Skeletal muscle satellite cell (primary cell): ENCODE measurements at regions not wholly inside any gene's neighbourhood (a gene's known extent, or its start where the extent isn't known, plus 50 kb on each side); places are given as distances from the start of the nearest gene placed in this dataset.

Experiments
- H3K27me3 ChIP-seq: 2 replicates; pipeline ENCODE4 v1.7.0; 2013; ENCODE audit warnings: low read length; ENCODE audit not compliant: control insufficient read depth, insufficient read depth
- H3K36me3 ChIP-seq: 2 replicates; pipeline ENCODE4 v1.7.0; 2013; ENCODE audit warnings: mild to moderate bottlenecking, control low read depth, low read length; ENCODE audit not compliant: insufficient read depth
- H3K4me1 ChIP-seq: 2 replicates; pipeline ENCODE4 v1.7.0; 2013; ENCODE audit warnings: low read length; ENCODE audit not compliant: control insufficient read depth, insufficient read depth
- H3K4me2 ChIP-seq: 2 replicates; pipeline ENCODE4 v1.7.0; 2013; ENCODE audit warnings: mild to moderate bottlenecking, low read length
- H3K4me3 ChIP-seq: 2 replicates; pipeline ENCODE4 v1.7.0; 2013; ENCODE audit warnings: low read length
- H3K9ac ChIP-seq: 2 replicates; pipeline ENCODE4 v1.7.0; 2013; ENCODE audit warnings: mild to moderate bottlenecking, low read depth, low read length, moderate library complexity
- H3K9me3 ChIP-seq: replicated peaks from 2 replicates; pipeline ENCODE4 v1.7.0; 2013; ENCODE audit warnings: mild to moderate bottlenecking, control low read depth, low read length

DNA sequence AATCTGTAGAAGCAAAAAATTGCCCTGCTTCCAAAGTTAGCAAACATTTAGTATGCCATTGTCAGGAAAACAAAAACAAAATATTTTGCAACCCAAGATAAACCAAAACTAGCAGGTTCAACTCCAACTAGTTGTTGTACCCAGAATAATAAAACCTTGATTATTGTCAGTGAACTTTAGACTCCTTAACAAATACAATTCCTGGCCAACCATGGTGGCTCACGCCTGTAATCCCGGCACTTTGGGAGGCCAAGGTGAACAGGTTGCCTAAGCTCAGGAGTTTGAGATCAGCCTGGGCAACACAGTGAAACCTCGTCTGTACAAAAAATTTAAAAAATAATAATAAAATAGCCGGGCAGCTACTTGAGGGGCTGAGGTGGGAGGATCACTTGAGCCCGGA, 53.6 kb upstream of the EPCAM start:
- Histone ChIP-seq H3K4me3 (no peak overlapping the region), H3K4me2 (no peak overlapping the region), H3K9ac (no peak overlapping the region), H3K36me3 (no peaks in the 10 kb centered on the region), H3K27me3 (no peaks in the 10 kb centered on the region), H3K4me1 (no peaks in the 10 kb centered on the region), H3K9me3 (no peaks in the 10 kb centered on the region)

- Histone ChIP-seq H3K9me3 (no peaks in the 10 kb centered on the region), H3K4me3 (no peak overlapping the region), H3K27me3 (no peaks in the 10 kb centered on the region), H3K4me1 (no peaks in the 10 kb centered on the region), H3K4me2 (no peak overlapping the region), H3K36me3 (no peaks in the 10 kb centered on the region), H3K9ac (no peak overlapping the region)
Observed at GRCh38 chr2:47313728-47314127, 55.4 kb upstream of the EPCAM start.

GRCh38 chr2:47313141-47313691, 55.9 kb upstream of the EPCAM start:
- no peaks in the 10 kb centered on the region for H3K4me1 ChIP-seq
- no peaks in the 10 kb centered on the region for H3K27me3 ChIP-seq
- H3K36me3 ChIP-seq: no peaks in the 10 kb centered on the region
- H3K4me2 ChIP-seq: no peak overlapping the region
- H3K9ac ChIP-seq: no peak overlapping the region
- no peak overlapping the region for H3K4me3 ChIP-seq
- no peaks in the 10 kb centered on the region for H3K9me3 ChIP-seq

GRCh38 chr2:47312491-47312850, 56.6 kb upstream of the EPCAM start:
- no peak overlapping the region for H3K4me2 ChIP-seq
- no peak overlapping the region for H3K4me3 ChIP-seq
- H3K4me1 ChIP-seq: no peaks in the 10 kb centered on the region

DNA sequence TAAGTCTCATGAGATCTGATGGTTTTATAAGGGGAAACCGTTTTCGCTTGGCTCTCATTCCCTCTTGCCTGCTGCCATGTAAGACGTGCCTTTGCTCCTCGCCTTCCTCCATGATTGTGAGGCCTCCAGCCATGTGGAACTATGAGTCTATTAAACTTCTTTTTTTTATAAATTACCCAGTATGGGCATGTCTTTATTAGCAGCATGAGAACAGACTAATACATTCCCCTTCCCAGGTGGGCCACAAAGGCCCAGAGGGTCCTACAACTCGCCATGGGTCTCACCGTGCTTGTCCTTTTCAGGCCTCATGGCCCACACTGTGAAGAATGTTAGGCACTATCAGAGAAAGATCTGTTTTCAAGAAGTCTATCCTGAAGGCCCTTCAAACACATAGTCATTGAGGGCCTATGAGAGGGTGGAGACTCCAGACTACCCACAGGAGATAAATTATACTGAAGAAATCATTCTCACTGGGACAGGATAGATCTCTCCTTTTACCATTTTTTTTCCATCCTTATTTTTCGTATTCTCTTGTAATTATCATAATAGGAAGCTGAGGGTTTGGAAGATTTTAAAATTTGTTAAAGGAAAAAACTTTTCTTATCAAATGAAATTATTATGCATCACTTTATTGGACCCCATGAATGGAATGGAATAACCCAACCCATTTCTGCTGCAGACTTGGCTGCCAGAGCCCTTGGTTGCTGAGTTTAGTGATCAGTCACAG, 57.2 kb upstream of the EPCAM start:
- Histone ChIP-seq H3K9ac (no peak overlapping the region), H3K27me3 (no peaks in the 10 kb centered on the region), H3K4me1 (no peaks in the 10 kb centered on the region), H3K9me3 (no peaks in the 10 kb centered on the region), H3K36me3 (no peaks in the 10 kb centered on the region), H3K4me2 (no peak overlapping the region), H3K4me3 (no peak overlapping the region)

More at GRCh38 chr2:47312491-47312850, 56.6 kb upstream of the EPCAM start:
- Histone ChIP-seq H3K9me3 (no peaks in the 10 kb centered on the region), H3K9ac (no peak overlapping the region), H3K27me3 (no peaks in the 10 kb centered on the region), H3K36me3 (no peaks in the 10 kb centered on the region)

DNA sequence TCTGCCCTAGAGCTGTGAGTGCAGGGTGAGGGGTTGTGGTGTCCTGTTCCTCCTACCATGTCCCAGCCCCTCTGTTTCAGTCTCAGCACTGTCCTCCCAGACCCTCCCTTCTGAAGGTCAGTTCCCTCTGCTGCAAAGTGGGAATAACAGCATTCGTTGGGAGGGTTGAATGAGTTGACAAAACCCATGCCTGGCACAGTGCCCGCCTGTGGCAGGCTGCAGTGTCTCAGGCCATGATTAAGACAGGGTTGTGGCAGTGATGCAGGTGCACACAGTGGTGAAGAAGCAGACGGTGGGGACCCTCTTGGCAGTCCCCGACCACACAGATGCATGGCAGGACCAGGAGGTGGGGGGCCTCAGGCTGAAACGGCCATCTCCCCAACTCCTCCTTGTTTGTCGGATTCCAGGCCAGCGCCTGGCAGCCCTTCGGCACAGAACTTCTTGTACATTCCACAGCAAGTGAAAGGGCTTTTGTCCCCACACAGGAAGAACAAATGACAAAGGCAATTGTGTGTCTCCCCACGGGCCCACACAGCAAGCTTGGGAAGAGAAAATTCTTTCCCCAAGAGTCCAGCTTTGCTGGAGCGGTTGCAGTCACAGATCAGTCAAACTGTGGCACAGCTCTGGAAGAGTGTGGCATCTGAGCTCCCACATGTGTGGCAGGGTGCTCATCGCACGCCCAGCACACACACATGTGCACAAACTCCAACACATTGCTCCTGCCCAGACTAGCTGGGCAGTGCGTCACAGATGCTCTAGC, 58.1 kb upstream of the EPCAM start:
- Histone ChIP-seq H3K27me3 (no peaks in the 10 kb centered on the region), H3K4me3 (no peak overlapping the region), H3K4me2 (no peak overlapping the region), H3K36me3 (no peaks in the 10 kb centered on the region), H3K9ac (no peak overlapping the region), H3K9me3 (no peaks in the 10 kb centered on the region), H3K4me1 (no peaks in the 10 kb centered on the region)

- H3K4me2 ChIP-seq: no peak overlapping the region
- no peaks in the 10 kb centered on the region for H3K36me3 ChIP-seq
- no peaks in the 10 kb centered on the region for H3K27me3 ChIP-seq
- no peak overlapping the region for H3K9ac ChIP-seq
- no peaks in the 10 kb centered on the region for H3K9me3 ChIP-seq
- no peak overlapping the region for H3K4me3 ChIP-seq
- no peaks in the 10 kb centered on the region for H3K4me1 ChIP-seq
Observed at GRCh38 chr2:47309952-47310800, 58.9 kb upstream of the EPCAM start.

DNA sequence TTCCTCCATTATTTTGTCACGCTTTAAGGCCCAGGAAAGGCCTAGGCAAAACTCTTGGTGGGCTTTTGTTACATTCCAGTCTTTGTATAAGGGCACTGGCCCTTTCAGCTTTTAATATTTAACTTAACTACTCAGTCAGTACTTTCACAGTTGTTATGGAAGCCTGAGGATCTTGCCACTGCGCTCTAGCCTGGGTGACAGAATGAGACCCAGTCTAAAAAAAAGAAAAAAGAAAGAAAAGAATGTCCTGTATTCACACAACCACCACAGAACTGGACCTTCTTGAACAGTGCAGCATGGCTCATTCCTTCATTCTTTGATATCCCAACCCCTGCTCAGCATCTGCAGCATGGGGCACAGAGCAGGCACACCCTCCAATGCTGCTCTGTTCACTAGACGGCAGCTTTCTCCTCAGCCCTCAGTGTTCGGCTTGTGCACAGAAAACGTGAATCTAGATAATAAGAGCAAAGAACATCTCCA, 59.6 kb upstream of the EPCAM start:
- Histone ChIP-seq H3K27me3 (no peaks in the 10 kb centered on the region), H3K4me2 (no peak overlapping the region), H3K36me3 (no peaks in the 10 kb centered on the region), H3K4me3 (no peak overlapping the region), H3K9ac (no peak overlapping the region), H3K9me3 (no peaks in the 10 kb centered on the region), H3K4me1 (no peaks in the 10 kb centered on the region)

DNA sequence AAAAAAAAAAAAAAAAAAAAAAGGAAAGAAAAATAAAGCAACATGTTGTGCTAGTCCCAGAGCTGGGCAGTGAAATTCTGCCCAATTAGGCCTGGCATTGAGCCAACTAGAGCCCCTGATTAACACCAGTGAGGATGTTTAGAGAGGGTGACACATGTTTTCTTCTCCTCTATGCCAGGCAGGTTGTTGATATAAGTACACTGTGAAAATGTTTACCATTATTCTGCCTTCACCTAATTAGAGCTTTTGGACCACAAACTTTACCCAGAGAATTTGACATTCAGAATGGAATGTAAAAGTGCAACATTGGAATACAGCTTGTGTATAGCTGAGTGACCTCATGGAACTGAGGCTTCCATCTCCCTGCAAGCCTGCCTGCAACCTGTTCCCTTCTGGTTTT, 62.0 kb upstream of the EPCAM start:
- Histone ChIP-seq H3K36me3 (no peaks in the 10 kb centered on the region), H3K9me3 (no peaks in the 10 kb centered on the region), H3K9ac (no peak overlapping the region), H3K27me3 (no peaks in the 10 kb centered on the region), H3K4me3 (no peak overlapping the region), H3K4me2 (no peak overlapping the region), H3K4me1 (peaks cover 6% of the 10 kb centered on the region)

GRCh38 chr2:47304654-47305053, 64.5 kb upstream of the EPCAM start:
- Histone ChIP-seq H3K4me2 (no peak overlapping the region), H3K9me3 (no peaks in the 10 kb centered on the region), H3K9ac (no peak overlapping the region), H3K36me3 (no peaks in the 10 kb centered on the region), H3K4me3 (no peak overlapping the region), H3K27me3 (peaks cover 10% of the 10 kb centered on the region), H3K4me1 (peaks cover 6% of the 10 kb centered on the region)
